ENCODE measurements at regions not wholly inside any gene's neighbourhood (a gene's known extent, or its start where the extent isn't known, plus 50 kb on each side); places are given as distances from the start of the nearest gene placed in this dataset.
"Not testable (repeated sequence)": the region's sequence is repeated elsewhere in the genome, so short reads cannot be mapped to it uniquely, and the experiment has no call there.

DNA sequence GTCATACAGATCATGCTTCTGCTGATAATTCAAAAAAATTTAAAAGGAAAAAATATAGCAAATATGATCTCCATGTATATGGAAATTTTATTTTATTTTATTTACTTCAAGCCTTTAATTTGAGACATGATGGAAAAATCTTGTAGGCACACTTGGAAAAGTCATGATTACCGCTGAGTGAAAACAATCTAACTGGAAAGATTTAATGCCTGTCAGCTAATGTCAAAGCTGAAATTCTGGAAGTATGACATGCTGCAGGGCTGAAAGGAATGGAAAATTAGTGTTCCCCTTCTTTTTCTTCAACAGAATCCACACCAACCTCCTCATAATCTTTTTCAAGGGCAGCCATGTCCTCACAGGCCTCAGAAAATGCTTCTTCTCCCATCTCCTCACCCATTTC is 58.2 kb downstream of the RPRM start:
- ATAC-seq = no peak

DNA sequence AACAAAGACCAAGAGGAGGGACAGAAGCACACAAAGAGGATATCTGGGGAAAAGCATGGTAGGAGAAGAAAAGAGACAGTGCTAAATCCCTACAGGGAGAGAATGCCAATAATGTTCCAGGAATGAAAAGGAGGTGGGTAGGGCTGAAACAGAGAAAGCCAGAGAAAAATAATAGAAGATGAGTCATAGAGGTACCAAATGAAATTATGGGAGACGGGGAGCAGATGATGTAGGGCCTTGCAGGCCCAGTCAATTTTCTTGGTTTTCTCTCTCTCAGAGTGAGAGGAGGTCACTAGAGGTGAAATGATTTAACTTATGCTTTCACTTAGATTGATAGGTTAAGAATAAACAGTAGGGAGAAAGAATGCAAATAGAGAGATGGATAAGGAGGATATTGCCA is 61.5 kb downstream of the RPRM start:
- no peak for ATAC-seq

DNA sequence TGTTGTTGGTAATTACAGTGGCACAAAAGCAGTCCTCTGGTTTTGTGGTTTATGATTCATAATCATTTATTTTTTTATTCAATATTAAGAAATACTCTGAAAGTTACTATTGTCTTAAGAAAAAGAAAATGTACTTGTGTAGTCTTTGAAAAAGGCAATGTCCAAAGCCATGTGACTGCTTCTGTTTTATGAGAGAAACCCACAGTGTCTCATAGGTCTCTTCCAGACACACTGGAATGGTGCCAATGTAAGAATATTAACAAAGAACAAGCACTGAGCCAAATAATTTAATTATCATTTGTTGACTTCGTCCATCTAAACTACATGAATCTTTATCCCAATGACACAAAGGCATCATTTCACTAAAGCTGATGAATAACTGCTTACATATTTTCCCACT is 62.5 kb downstream of the RPRM start:
- no peak for ATAC-seq

DNA sequence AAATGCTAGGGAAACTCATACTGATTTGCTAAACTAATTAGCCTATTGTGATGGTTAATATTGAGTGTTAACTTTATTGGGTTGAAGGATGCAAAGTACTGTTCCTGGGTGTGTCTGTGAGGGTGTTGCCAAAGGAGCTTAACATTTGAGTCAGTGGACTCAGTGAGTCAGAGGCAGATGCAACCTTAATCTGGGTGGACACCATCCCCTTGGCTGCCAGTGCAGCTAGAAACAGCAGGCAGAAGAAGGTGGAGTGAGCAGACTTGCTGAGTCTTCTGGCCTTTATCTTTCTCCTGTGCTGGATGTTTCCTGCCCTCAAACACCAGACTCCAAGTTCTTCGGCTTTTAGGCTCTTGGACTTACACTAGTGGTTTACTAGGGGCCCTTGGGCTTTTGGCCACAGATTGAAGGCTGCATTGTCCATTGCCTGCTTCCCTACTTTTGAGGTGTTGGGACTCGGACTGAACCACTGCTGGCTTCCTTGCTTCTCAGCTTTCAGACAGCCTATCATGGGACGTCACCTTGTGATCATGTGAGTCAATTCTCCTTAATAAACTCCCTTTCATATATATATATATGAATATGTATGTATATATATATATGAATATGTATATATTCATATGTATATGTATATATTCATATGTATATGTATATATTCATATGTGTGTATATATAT is 69.7 kb downstream of the RPRM start:
- peak; percentile 84 for ATAC-seq

DNA sequence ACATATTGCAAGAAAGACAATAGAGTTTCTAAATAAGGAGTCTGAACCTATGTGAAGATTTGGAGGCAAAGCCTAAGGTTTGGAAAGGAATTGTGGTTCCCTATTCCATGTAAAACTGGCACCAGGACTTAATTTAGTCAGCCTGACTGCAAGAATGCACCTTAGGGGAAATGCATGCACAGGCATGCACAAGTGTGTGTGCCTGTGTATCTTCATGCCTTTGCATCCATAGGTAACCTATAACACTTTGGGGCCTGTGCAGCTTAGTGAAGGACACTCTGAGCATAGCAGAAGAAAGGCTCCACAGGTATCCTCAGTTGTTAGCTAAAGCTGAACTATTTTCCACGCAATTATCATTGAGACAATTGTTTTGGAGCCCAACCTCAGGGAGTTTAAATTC is 73.4 kb downstream of the RPRM start:
- peak; percentile 87 for ATAC-seq

DNA sequence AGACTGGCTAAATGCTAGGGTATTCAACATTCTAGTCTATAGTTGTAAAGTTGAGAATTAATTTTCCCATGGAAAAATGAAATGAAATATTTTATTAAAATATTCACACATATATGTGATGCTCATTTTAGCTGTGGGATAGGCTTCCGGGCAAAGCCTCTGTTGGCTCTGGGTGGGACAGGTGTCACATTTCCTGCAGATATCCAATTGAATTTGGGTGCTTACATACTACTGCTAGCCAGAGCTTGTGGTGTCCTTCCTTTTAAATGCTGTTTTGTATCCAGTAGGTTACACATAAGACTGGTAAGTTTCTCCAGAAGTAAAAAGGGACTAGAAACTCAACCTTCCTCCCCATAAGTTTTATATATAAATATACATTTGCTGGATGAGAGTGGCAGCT is 73.8 kb downstream of the RPRM start:
- ATAC-seq = no peak

DNA sequence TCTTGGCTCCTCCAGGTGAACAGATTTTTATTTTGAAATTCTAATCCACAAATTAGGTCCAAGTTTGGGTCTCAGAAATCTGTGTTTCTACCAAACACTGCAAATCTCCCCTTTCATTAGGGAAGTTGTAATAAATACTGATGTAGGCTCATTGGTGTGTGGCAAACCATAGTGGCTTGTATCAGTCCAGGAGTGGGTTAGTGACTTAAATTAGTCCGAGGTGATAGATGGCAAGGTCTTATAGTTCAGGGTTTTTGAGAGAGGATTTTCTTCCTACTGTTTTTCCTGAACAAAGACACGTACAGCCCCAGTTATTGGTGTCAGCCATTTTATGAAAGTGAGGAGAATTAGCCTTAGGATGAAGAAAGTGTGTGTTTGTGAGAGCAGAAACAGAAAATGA is 74.6 kb downstream of the RPRM start:
- ATAC-seq = no peak

DNA sequence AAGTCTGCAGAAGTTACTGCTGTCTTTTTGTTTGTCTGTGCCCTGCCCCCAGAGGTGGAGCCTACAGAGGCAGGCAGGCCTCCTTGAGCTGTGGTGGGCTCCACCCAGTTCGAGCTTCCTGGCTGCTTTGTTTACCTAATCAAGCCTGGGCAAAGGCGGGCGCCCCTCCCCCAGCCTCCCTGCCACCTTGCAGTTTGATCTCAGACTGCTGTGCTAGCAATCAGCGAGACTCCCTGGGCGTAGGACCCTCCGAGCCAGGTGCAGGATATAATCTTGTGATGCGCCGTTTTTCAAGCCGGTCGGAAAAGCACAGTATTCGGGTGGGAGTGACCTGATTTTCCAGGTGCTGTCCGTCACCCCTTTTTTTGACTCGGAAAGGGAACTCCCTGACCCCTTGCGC is 75.2 kb downstream of the RPRM start:
- not testable (repeated sequence) for ATAC-seq

DNA sequence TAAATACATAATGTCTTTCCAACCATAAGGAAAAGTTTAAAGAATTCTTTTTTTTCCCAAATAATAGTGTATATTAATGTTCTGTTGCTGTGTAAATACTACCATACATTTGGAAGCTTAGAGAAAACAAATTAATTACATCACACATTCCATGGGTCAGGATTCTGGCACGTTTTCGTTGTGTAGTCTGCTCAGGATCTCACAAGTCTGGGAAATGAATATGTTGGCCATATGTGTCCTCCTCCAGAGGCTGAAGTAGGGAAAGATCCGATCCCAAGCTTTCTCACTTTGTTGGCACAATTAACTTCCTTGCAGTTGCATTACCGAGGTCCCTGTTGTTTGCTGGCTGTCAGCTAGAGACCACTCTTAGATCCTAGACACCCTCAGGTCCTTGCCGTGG is 83.9 kb downstream of the RPRM start:
- no peak for ATAC-seq

DNA sequence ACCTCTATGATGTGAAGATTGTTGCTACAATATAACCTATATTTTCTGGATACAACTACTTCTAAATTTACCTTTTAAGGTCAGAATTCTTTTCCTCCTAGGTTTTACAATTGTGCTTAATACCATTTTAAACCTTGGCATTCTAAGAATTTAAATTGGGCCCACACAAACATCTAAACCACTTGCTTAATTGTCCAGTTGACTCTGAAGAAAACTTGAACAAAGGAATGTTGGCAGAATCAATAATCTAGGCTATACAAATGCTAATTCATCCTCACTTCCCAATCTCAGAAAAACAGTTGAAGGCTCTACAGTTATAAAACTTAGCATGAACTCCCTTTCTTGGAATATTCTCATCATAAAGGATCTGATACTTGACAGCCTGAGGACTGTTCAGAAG is 84.3 kb downstream of the RPRM start:
- no peak for ATAC-seq

DNA sequence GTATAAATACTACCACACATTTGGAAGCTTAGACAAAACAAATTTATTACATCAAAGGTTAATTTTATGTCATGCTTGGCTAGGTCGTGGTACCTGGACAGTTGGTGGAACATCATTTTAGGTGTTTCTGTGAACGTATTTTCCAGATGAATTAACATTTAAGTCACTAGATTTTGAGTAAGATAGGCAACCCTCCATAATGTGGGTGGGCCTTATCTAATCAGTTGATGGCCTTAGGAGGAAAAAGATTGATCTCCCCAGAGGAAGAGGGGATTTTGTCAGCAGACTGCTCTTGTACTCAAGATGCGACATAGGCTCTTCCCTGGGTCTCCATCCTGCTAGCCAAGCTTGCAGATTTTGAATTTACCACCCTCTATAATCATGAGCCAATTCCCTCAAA is 85.0 kb downstream of the RPRM start:
- ATAC-seq = no peak

DNA sequence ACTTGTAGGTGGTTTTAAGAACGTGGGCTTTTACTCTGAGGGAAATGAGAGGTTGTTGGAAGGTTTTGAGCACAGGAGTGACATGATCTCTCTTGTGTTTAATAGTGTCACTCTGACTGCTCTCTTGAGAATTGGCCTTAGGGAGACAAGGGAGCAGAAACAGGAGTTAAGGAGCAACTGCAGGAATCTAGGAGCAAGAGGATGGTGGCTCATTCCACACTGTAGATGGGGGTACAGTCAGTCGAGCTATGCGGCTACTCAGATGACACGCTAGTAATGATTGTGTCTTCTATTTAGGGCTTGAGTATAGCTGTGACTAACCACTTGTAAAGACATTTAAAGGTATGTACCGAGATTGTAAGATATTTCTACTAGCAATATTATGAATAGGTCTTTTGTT is 87.4 kb downstream of the RPRM start:
- no peak for ATAC-seq

DNA sequence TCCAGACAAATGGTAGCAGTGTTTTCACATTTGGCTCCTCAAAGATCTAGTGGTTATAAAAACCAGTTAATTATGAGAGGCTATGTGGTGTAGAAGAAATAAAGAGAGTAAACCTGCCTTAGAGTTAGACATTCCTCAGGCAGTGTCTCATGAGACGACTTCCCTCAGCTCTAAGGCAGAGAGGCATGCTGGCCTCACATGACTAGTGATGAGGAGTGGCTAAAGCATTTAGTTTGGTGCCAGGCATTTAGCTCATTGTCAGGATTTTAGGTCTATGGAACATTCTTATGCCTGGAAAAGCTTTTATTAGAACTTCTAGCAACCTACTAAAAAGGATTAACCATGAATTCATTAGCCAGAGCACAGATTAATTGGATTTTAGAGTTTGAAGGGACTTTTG is 90.3 kb downstream of the RPRM start:
- no peak for ATAC-seq

DNA sequence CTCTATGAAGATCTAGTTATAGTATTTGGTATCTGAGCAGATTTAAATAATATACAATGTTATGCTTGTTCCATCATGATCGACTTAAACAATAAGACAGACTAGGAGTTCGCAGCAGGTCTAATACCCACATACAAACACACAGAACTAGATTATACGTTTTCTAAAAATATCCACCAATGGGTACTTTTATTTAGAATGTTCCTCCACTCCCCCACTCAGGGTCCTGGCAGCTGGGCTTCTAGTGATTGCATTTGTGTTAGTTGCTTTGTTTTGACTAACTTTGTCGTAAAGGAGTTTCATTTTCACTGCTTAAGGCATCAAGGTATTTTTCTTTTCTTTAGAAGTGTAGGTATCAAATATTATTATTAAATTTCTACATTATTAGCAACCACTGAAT is 91.4 kb downstream of the RPRM start:
- ATAC-seq = no peak

DNA sequence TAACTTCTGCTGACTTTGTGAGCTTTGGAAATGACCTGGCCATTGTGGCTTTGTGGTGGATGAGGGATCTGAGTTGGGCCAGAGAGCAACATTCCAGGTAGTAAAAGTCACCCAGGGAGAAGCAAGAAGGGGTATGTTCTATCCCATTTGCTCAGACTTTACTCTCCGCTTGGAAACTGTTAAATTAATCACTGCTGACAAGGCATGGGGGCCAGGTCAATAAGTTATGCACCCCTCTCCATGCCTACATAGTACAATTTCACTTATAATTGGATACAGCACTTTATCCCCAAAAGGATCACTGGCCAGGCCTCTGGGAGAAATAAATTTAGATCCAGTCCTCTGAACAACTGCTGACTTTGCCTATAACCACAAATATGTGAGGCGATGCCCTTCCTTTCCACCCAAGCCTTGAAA is 92.1 kb downstream of the RPRM start:
- no peak for ATAC-seq

DNA sequence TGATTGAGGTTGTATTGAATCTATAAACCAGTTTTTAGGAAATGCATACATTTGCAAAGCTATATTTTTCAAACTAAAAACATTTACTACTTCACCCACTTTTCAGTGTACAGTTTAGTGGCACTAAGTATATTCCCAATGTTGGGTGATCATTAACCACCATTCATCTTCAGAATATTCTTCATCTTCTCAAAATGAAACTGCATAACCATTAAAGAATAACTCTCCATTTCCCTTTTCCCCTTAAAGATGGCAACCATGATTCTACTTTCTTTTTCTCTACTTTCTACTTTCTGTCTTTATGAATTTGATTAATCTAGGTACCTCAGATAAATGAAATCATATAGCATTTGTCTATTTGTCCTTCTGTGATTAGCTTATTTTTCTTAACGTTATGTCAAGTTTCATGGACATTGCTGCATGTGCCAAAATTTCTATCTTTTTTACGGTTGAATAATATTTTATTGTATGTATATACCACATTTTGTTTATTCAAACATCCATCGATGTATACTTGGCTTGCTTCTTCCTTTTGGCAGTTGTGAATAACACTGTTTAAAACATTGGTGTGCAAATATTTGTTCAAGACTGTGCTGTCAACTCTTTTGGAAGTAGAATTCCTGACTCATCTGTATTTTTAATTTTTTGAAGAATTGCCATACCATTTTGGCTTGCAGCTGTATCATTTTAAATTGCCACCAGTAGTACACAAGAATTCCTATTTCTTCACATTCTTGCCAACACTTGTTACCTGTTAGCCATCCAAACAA is 104.9 kb downstream of the RPRM start:
- ATAC-seq = no peak

DNA sequence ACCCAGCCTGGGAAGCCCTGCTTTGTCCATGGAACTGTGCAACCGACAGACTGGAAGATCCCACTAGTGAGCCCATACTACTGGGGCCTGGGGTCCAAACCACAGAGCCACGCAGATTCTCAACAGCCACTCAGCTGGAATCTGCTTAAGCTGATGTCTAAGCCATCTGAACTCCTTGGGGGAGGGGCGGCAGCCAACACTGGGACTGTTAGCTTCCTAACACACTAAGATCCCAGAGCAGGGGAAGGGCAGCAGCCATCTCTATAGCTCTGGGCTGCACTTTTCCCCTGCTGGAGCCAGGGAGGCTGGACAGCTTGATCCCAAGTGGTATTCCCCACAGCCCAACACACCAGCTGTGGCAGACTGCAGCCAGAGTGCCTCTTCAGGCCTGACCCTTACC is 118.3 kb downstream of the RPRM start:
- no peak for ATAC-seq

DNA sequence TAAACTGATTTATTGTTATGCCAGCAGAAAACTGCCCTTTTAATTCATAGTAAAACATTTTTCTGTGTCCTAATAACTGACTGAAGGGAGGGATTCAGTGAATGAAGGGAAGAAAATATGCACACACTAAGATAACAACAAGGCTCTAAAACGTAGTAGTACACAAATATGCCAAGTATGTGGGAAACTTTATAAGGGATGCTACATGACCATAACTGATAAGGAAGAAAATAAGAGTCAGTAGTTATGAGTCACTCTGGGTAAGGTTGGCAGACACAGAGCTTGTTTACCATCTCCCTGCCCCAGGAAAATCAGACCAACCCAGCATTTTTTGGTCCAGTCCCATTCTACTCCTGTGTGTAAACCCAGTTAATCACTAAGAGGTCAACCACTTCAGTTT is 124.2 kb downstream of the RPRM start:
- ATAC-seq = no peak

DNA sequence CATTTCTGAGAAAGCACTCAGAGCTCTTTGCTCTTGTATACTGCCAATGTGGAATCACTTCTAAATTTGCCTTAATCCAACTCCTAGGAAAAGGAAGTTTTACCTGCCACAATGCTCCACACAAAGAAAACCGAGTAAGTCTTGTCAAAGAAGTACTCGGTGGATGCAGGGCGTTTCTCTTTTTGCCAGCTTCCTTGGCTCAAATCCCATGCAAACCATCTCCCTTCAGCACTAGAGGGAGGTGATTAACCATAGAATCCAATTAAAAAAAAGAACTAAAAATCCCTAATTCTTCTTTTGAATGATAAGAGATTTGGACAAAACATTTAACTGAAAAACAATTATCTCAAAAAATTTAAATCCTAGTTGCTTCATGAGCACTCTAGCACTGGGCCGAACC is 129.0 kb downstream of the RPRM start:
- ATAC-seq = no peak

DNA sequence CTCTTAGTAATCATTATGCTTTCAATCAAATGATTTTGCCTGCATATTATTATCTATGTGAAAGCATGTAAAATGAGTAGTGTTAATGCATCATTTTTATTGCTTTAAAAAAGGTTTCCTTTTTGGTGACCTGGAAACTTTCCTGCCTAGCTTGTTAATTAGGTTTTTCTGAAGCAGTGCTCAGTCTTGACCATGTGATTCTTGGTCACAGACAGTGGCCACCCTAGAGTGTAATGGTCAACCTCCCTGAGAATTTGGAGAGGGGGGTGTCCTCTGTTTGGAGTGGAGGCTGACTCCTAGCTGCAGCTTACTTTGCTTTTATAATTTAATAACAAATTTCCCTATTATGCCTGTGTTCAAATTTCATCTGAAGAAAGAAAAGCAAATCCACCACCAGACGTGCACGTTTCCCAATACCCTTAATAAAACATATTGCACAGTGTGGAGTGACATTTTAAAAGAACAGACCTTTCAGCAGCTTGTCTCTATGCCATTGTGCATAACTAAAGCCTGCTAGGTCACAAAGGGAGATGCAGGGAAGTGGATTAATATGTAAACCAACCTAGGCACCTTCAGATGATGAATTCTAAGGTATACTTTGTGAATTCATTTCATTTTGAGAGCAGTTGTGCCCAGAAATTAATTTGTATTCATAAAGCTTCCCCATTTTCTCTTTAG is 130.6 kb downstream of the RPRM start:
- no peak for ATAC-seq

DNA sequence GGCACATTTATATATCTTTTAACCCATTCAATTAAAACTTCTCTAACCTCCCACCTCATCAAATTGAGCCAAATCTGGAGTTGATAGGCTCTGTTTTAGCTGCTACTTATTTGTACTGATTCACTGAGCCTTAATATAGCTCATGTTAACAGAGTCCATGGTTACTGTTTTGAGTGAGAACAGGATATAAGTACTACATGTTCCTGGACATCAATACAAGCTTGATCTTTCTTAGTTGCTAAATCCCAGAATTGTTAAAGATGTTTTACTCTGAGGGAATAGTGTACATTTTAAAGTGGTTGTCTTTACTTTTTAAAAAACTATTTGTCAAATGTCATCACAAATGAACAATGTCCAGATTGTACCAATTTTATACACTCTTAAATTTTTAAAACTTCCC is 157.7 kb downstream of the RPRM start:
- ATAC-seq = no peak

DNA sequence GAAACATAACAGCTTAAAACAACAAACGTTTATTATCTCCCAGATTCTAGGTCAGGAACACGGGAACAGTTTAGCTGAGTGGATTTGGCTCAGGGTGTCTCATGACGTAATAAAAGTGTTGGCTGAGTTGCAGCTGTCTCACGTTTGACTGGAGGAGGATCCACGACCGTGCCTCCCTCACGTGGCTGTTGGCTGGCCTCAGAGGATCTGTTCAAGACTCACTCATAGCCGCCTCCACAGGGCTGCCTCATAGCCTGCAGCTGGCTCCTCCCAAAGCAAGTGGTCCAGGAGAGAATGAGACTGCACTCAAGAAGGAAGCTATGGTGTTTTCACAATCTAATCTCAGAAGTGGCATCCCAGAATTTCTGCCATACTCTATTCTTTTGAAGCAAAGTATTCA is 167.1 kb downstream of the RPRM start:
- ATAC-seq = no peak

DNA sequence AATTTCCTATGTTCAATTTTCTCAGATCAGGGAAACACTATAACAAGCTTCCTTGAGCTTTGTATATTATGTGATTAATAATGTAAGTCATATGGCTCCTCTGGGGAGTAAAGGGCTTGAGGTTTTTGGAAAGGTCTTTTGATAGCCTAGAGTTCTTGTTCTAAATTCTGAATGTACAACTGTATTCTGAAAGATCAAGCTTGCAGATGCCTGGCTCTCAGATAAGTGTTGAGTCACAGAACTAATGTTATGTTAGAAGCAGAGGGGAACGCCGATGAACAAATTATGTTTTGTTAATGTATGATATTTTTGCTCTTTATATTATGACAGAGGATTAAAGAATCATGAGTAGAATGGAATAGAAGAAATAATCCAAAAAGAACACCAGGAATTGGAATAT is 170.1 kb downstream of the RPRM start:
- no peak for ATAC-seq

DNA sequence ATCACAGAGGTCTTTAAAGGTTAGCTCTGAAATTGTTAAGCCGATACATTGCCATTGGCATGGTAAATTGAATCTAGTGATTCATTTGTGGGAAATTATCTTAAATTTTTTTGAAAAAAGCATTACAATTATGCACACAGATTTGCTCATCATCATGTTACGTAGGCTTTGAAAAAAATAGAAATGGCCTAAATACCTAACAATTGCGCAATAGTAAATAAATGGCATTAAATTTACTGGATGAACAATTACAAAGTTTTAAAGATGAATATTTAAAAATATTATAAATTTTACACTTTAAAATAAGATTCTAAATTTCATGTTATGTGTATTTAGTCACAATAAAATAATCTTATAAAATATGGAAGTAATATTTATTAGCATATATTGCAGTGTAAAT is 171.3 kb downstream of the RPRM start:
- ATAC-seq = no peak
